Amygdala (tissue), 56 donors: ENCODE measurements at regions not wholly inside any gene's neighbourhood (a gene's known extent, or its start where the extent isn't known, plus 50 kb on each side); places are given as distances from the start of the nearest gene placed in this dataset.

Experiments used
- DNase-seq, 56 donors: peaks; one replicate each; lab custom pipeline; 2025; lab: John Stamatoyannopoulos, UW

- DNase-seq, result no peak
Observed at GRCh38 chr2:215487002-215487372, 51.1 kb upstream of the FN1 start.

DNA sequence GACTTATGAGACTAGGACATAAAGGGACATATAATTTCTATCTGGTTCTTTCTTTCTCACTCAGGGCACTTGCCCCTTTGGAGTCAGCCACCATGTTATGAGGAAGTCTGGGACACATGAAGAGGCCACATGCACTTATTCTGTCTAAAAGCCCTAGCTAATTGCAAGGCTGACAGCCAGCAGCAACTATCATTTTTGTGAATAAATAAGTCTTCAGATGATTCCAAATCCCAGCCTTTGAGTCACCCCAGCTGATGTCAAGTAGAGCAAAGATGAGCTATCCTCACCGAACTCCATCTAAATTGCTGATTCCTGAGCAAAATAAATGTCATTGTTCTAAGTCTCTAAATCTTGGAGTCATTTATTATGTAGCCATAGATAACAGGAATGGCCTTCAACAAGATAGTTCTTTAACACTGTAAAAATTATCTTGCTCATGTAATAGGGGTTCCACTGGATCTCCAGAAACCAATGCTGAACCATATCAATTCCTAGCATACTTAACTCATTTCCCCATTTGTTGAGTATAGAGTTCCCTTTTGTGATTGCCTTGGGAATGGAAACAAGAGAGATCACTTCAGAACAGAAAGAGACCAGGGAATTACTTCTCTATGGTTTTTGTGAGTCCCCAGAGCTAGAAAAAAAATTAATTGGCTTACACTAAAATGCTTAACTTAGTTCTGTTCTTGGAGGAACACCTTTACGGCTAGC, 50.6 kb upstream of the FN1 start:
- no peak for DNase-seq
